Suprapubic skin (tissue), 2 donors: ENCODE measurements at regions not wholly inside any gene's neighbourhood (a gene's known extent, or its start where the extent isn't known, plus 50 kb on each side); places are given as distances from the start of the nearest gene placed in this dataset.

ENCODE experiments used
- EP300 ChIP-seq: sonication (generic); formaldehyde crosslinking; IDR thresholded peaks from one replicate; pipeline ENCODE4 v1.6.1; 2017; ENCODE audit warnings: antibody characterized with exemption
- POLR2A ChIP-seq, 2 donors: fragments of 450-650 bp; IDR thresholded peaks; one replicate each; pipeline ENCODE4 v1.6.1; 2017; ENCODE audit warnings: antibody characterized with exemption in 2 of 2, mild to moderate bottlenecking in 2 of 2, moderate library complexity in 2 of 2

DNA sequence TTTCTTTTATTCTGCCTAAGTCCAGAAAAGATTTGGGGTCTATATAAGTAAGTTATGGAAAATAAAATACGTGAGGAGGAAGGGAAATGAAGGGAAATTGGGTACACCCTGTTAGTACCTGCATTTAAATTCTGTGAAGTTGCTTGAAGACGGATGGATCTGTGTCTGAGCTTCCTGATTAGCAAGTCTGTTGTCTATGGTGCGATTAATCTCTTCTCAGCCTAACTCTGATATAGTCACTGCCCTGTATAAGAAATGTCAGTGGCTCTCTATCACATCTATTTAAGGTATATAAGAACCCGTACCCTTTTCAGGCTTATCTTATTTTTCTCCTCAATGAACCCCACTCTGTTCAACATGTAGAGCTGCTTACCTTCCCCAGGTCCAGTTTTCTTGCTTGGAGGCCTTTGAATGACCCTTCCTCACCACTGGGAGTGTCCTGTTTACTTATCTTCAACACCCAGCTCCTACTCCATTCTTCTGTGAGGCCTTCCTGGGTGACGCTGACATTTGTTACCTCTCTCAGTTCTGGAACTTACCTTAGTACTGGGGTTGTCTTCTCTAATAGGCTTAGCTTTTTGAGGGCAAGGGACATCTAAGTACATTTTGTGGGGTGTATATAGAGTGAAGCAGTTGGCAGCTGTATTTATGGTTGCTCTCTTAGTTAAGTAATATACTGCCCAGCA, 149.6 kb upstream of the PRPS1L1 start:
- no peak for TF ChIP-seq POLR2A (IDR thresholded peaks at IDR 0.05)
- no peak for TF ChIP-seq EP300
